GM19043 (cell line): ENCODE measurements at regions not wholly inside any gene's neighbourhood (a gene's known extent, or its start where the extent isn't known, plus 50 kb on each side); places are given as distances from the start of the nearest gene placed in this dataset.

Experiments used
- ATAC-seq: cut with Tn5 transposase; IDR thresholded peaks from one replicate; pipeline ENCODE4 v1.9.1; 2021; ENCODE audit warnings: low read depth; ENCODE audit not compliant: unreplicated experiment

DNA sequence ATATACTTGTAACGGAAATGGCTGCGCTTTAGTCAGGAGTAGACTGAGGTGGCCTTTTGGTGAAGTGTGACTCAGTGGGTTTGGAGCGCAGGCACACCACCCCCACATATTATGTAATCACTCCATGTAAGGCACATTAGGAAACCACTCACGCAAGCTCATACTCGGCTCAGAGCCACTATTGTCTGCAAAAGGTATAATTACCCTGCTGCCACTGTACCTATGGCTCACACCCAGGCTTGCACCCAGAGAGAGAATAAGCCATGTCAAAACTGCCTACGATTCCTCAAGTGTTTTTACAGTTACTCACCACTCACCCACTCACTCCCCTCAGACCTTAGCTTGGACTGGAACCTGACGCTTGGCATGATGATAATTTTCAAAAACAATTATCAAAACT lies 611.9 kb upstream of the CCDC54 start:
- ATAC-seq: no peak

DNA sequence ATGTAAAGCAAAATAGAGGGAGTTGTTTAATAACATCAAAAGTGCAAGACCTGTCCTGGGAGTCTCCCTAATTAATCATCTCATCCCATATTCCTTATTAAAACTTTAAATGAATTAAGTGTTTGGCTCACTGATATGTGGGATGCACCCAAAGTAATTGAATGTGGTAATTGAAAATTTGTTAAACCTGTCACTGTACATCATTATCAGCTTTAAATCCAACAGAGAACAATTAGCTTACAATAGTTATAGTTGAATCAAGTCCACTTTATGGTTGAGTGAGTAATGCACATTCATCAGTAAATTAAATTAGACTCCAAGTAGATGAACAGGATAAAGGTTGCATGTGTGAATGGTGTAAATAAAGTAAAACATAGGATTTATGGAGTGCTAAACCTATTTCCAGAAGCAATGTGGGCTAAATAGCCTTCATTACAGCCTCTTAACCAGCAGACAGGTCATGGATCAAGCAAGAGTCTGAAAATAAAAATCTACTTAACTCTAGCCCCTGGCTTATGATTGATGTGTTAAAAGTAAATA lies 608.2 kb upstream of the CCDC54 start:
- ATAC-seq: no peak

DNA sequence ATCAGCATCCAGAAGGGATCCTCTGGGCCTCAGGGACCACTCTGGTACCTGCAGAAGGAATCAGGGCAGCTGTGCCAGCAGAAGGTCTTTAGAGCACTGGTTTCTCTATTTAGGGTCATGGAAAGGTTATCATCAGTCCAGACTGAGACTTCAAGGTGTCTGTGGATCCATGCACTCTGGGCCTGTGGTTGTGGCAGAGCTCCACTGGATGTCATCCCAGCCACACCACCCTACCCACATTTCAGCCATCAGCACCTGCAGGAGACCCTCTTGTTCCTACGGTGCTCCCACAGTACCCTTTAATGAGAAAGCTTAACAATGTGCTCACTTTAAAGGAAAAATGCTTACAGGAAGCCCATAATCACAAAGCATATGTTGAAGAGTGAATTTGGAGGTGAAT lies 603.4 kb upstream of the CCDC54 start:
- no peak for ATAC-seq

DNA sequence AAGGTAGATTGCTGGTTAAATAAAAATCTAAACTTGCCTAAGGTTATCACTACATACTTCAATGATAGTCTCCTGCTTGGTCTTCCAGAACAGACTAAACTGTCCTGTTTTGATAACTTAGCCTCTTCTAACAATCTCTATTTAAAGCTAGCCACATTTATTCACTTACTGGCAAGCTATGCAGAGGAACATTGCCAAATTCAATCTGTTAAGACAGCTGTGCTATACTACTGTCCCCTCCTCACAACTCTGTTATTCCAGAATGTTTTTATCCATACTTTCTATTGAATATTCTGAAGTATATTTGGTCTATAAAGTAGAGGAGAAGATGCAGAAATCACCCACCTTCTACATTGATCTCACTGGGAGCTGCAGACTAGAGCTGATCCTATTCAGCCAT lies 594.0 kb upstream of the CCDC54 start:
- ATAC-seq: no peak

DNA sequence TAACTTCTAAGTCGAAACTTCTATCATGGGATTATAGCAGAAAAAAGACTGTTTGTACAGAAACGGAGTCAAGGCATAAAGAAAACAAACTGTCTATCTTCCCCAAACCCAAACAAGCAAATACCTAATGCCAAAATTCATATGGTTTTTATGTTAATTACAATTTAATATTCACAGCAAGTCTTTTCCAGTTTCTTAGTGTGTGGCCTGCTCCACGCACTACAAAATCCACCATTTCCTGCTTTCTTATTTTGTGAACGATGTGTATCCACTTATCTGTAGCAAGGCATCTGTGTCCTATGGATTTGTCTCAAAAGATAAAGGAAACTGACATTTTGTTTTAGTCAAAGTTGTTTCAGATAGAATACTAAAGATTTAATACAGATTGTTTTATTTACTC lies 588.0 kb upstream of the CCDC54 start:
- ATAC-seq: no peak

DNA sequence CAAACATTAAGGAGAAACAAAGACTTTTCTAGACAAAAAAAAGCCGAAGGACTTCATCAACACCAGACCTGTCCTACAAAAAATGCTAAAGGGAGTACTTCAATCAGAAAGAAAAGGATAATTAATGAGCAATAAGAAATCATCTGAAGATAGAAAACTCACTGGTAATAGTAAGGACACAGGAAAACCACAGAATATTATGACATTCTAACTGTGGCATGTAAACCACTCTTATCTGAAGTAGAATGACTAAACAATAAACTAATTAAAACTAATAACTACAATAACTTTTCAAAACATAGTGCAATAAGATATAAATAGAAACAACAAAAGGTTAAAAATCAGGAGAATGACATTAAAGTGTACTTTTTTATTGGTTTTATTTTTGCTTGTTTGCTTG lies 584.5 kb upstream of the CCDC54 start:
- no peak for ATAC-seq

DNA sequence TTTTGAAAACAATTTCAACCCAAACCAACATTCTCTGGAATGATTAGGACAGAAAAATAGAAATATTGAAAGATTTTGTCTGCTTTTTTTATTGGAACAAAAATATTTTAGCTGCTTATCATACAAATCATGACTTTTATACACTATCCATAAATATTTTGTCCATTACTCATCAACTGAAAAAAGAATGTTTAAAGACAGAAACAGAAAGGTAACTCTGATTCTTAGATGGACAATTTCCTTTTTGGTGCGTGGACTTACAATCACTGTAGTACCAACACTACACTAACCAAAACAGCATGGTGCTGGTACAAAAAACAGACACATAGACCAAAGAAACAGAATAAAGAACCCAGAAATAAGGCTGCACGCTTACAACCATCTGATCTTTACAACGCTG lies 582.8 kb upstream of the CCDC54 start:
- no peak for ATAC-seq

DNA sequence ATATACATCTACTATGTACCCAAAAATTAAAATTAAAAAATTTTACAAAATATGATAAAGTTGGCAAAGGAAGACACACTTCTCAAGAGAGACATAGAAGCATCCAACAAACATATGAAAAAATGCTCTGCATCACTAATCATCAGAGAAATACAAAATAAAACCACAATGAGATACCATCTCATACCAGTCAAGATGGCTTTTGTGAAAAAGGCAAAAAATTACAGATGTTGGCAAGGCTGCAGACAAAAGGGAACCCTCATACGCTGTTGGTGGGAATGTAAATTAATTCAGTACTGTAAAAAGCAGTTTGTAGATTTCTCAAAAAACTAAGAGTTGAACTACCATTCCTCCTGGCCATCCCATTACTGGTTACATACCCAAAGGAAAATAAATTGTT lies 581.7 kb upstream of the CCDC54 start:
- no peak for ATAC-seq

DNA sequence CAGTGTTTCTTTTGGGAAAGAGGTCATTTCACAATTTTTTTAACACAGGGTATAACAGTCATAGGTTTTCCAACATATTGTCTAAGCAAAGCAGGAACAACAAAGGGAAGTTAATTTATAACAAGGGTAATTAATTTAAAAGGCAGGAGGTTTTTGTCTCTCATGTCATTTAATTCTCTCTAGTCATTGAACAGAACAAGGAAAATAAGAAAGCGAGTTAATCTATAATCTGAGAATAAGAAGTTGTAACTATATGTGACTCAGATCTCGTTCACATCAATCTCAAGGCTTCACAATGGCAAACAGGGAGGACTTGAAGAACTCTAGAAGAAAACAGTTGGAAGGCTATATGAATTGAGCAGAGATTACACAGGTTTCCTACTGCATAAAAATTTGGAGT lies 579.8 kb upstream of the CCDC54 start:
- ATAC-seq: no peak

DNA sequence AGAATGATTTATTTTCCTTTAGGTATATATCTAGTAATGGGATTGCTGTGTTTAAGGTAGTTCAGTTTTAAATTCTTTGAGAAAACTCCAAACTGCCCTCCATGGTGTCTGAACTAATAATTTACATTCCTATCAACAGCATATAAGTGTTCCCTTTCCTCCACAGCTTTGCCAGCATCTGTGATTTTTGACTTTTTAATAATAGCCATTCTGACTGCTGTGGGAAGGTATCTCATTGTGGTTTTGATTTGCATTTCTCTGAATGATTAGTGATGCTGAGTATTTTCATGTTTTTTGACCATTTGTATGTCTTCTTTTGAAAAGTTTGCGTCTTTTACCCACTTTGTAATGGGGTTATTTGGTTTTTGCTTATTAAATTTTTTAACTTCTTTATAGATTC lies 571.6 kb upstream of the CCDC54 start:
- no peak for ATAC-seq

DNA sequence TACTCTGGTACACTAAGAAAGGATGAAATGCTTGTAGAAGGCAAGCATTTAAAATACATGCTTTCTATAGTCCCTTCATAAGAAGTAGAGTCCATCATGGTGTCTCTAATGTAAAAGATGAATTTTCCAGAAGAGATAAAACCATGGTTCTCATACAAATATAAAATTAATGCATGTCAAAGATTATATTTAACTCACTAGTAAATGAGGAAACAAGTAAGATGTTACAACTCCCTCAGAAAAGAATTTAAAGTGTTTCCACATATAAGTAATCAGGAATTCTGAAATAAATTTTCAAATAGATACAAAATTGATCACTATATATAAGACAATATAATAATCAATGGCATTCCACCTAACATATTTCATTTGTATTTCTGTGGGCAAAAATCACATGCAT lies 570.3 kb upstream of the CCDC54 start:
- ATAC-seq: no peak

DNA sequence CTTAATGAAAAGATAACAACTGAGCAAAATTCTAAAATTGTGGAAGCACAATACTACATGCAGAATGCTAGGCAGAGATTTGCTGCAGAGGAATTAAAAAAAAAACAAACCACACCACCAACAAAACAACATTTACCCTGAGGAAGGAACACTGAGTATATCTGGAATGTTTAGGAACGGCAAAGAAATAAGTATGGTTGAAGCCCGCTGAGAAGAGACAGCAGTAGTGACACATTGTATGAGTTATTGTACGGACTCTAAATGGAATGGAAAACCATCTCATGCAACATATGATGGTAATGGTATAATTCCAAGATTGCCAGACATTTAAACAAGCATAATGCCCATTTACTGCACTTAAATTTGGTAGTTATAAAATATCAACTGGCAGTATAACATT lies 568.2 kb upstream of the CCDC54 start:
- ATAC-seq: no peak

DNA sequence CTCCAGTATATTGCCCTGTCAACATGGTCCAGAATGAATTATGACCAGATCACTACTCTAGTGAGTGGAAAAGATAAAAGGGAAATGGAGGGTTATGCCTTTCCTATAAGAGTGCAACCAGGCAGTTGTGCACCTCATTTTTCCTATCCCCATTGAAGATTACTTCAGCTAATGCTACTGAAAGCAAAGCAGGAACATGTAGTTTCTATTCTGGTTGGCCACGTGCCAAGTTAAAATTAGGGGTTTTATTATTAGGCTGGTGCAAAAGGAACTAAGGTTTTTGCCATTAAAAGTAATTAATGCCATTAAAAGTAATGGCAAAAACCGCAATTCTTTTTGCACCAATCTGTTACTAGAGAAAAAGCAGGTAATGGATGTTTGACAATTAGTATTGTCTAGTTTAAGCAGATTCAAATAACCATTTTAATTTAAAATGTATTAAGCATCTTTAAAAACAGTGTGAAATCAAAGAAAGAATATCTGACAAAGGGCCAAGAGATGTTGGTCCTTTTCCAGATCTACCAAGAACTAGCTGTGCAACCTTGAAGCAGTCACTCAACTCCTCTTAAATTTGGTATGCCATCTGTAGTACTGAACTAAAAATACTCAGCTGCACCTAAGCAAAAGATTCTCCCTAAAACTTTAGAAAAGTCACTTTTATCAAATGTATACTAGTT lies 567.5 kb upstream of the CCDC54 start:
- no peak for ATAC-seq

DNA sequence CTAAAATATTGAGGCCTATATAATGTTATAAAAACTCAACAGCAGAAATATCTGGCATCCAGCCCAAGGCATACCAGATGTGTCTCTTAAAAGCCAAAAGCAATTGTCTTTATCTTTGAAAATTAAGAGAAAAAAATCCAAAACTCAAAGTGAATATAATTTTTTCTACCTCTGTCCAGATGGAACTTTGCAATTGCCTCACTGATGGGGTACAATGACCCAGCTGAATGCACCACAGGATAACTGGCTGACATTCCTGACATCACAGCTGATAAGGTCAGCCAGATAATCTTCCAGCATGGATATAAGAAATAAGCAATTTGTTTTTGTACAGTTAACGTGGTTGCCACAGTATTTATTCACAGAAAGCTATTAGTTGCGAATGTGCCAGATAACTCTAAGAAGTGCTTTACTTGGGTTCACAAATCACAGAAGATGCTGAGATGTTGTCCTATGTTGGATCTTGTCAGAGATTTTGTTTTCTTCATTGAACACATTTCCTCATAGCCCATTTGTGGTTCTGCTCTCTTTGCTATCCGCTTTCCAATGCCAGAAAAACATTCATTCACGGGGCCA lies 566.9 kb upstream of the CCDC54 start:
- ATAC-seq: no peak

DNA sequence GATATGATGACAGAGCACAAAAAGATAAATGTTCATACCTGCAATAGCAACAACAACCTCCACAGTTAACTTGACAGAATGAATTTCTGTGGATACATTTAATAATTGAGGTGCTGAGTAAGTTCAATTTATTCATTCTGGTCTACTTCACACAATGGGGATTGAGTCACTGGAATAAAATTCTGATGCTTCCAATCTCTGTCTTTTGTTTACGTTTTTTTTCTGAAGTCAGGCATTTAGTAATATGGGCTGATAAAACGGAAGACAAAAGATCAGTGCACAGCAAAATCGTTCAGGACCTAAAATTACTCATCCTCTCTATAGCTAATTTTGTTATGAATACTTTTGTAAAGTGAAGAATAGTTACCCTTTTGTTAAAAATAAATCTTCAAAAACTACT lies 565.9 kb upstream of the CCDC54 start:
- ATAC-seq: no peak

DNA sequence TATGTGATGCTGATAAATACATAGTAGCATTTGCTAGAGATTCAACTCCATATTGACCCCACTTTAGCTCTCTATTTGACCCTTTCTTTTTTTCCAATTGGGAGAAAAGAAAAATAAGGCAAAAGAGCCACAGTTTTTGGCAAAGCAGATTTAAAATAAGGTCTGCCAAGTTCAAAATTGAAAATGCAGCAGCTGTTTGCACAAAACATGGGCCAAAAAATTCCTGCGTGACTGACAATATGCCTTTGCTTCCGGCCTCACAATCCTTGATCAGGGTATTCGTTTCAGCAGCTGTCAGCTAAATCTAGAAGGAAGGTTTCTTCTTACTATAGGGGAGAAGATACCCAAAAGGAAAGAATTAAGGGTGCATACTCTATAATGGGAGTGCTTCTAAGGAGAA lies 563.5 kb upstream of the CCDC54 start:
- ATAC-seq: no peak

DNA sequence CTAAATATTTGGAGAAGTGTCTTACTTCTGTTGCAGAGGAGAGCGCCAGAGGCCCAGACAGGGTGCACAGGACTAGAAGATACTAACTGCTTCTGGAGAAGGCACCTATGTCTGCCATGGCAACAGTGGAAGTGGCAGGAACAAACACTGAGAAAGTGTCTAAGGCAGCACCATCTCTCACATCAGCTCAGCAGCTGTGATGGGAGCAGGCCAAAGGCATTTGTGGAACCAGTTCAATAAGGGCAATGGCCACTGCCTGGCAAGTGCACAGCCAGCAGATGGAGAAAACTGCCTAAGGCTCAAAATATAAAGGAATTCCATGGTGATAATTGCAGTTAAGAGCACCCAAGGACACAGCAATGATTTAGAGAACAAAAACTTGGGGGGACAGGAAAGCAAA lies 563.0 kb upstream of the CCDC54 start:
- no peak for ATAC-seq

DNA sequence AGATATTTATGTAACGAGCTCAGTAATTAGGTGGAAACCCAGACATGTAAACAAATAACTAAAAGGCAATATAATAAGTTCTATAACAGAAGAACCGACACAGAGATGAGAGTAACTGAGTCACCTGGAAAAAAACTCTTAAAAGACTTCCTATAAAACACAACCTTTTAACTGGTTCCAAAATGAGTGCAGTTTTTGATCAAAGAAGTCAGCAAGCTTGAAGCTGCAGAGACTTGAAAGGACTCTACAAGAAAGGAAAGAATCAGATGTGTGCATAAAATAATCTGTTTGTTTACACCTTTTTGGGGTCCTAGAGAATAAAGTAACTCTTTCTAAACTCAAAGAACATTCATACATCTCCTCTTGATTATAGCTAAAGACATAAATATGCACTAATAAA lies 560.4 kb upstream of the CCDC54 start:
- ATAC-seq: no peak

DNA sequence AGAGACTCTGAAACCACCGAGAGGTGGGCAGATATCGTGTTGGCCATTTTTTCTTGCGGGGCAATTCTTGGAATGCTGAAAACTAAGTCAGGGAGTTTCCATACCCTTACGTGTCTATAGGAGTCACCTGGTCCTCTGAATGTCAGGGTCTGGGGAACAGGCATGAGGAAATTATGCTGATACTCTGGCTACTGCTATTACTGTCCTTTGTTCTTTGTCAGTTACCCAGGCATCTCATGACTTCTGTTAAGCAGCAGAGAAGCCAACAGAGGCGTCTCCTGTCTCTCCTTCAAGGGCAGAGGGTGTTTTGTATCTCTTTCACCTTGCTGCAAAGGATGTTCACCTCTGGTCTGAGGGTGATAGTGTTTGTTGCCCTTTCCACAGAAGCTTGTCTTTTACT lies 559.5 kb upstream of the CCDC54 start:
- ATAC-seq: no peak

DNA sequence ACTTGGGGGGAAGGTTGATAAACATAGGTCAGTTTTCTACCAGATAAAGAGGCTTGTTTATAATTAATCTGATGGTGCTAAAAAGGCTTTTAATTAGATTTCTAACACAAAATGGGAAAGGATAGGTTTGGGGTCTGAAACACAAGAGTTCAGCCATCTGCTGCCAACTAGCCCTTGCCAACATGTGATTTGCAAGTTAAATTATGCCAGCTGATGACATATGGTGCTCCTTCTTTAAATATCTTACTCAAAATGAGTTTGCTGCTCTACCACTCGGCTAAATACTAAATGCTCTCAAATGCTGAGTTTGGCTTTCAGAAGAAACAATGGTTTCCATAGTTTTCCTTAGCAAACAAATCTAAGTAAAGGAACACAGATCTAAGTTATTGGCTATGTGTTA lies 557.8 kb upstream of the CCDC54 start:
- ATAC-seq: no peak

DNA sequence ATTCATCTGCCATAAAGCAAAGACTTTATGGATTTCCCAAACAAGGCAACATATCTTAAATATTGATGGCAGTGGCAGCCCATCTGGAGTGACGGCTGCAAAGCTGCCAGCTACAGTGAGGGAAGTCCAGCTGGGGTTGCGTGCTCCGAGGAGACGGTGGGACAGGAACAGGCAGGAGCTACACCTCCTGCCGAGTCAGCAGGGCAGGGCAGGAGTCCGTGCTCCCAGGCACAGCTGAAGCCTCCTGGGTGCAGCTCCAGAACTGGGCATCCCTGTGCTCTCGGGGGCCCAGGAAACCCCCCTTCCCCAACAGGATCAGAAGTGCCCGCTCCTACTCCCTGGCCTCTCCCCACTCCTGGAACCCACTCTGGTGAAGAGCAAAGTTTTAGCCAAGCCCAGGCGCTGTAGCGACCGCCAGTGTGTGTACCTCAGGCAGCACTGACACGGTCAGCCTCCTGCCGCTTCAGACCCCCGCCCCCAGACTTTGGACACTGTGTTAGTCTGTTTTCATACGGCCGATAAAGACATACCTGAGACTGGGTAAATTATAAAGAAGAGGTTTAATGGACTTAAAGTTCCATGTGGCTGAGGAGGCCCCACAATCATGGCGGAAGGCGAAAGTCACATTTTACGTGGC lies 556.4 kb upstream of the CCDC54 start:
- ATAC-seq: no peak

DNA sequence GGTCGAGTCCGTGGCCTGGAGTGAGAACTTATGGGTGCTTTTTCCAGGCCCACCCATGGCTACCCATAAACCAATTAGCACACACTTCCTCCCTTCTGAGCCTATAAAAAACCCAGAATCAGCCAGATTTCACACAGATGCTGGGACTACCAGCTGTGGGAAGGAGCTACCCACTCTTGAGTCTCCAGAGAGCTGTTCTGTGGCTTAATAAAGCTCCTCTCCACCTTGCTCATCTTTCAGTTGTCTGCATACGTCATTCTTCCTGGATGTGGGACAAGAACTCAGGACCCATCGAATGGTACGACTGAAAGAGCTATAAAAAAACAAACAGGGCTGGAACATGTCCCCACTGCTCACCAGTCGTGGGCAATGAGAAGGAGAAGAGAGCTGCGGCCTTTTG lies 555.4 kb upstream of the CCDC54 start:
- no peak for ATAC-seq
